Nephron (organoid): ENCODE measurements at regions not wholly inside any gene's neighbourhood (a gene's known extent, or its start where the extent isn't known, plus 50 kb on each side); places are given as distances from the start of the nearest gene placed in this dataset.
A peak's percentile ranks its signal among the peaks of the same experiment; 100 is the strongest.

ENCODE experiments used
- H3K27ac Mint-ChIP-seq, 3 experiments: 2 replicates each; pipeline ENCODE4 v1.8.0; 2020; ENCODE audit warnings: mixed read lengths in 3 of 3, mild to moderate bottlenecking in 2 of 3, moderate library complexity in 1 of 3
- H3K27me3 Mint-ChIP-seq: 2 replicates; pipeline ENCODE4 v1.8.0; 2021; ENCODE audit warnings: low read depth, mild to moderate bottlenecking, moderate library complexity, mixed read lengths
- H3K36me3 Mint-ChIP-seq: 2 replicates; pipeline ENCODE4 v1.8.0; 2020; ENCODE audit warnings: low read depth, mixed read lengths
- H3K4me1 Mint-ChIP-seq: 2 replicates; pipeline ENCODE4 v1.8.0; 2020; ENCODE audit warnings: mixed read lengths
- H3K4me3 Mint-ChIP-seq, 3 experiments: 2 replicates each; pipeline ENCODE4 v1.8.0; 2020; ENCODE audit warnings: mild to moderate bottlenecking in 3 of 3, mixed read lengths in 3 of 3, moderate library complexity in 2 of 3
- H3K9me3 Mint-ChIP-seq: 2 replicates; pipeline ENCODE4 v1.8.0; 2020; ENCODE audit warnings: mixed read lengths
- TF ChIP-seq, protein P1 (sequence below), 3 experiments: fragments of 200-600 bp; sonication (generic); IDR thresholded peaks; one replicate each; pipeline ENCODE4 v1.5.0; 2021; ENCODE audit warnings: antibody characterized with exemption in 3 of 3; ENCODE audit not compliant: unreplicated experiment in 3 of 3

DNA sequence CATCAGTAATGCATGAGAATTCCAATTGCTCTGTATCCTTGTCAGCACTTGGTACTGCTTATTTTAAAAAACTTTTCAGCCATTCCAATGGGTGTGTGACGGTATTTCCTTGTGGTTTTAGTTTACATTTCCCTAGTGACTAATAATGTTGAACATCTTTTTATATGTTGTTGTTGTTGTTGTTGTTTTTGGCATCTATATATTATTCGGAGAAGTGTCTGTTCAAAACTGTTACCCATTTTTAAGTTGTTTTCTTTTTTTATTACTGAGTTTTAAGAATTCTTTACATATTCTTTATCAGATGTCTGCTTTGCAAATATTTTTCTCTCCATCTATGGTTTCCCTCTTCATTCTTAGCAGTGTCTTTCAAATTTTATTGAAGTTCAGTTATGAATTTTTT, 231.1 kb upstream of the POU3F1 start:
- TF ChIP-seq, protein P1, sequence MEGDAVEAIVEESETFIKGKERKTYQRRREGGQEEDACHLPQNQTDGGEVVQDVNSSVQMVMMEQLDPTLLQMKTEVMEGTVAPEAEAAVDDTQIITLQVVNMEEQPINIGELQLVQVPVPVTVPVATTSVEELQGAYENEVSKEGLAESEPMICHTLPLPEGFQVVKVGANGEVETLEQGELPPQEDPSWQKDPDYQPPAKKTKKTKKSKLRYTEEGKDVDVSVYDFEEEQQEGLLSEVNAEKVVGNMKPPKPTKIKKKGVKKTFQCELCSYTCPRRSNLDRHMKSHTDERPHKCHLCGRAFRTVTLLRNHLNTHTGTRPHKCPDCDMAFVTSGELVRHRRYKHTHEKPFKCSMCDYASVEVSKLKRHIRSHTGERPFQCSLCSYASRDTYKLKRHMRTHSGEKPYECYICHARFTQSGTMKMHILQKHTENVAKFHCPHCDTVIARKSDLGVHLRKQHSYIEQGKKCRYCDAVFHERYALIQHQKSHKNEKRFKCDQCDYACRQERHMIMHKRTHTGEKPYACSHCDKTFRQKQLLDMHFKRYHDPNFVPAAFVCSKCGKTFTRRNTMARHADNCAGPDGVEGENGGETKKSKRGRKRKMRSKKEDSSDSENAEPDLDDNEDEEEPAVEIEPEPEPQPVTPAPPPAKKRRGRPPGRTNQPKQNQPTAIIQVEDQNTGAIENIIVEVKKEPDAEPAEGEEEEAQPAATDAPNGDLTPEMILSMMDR (IDR thresholded peaks at IDR 0.05; ENCODE audit: unreplicated experiment in 3 of 3) = no peak
- Mint-ChIP-seq H3K4me1 (peaks cover 7% of the 10 kb centered on the region), H3K9me3 (peaks cover 26% of the 10 kb centered on the region), H3K4me3 (no peak overlapping the region), H3K27ac (no peak overlapping the region), H3K36me3 (peaks cover 3% of the 10 kb centered on the region), H3K27me3 (peaks cover 19% of the 10 kb centered on the region)

DNA sequence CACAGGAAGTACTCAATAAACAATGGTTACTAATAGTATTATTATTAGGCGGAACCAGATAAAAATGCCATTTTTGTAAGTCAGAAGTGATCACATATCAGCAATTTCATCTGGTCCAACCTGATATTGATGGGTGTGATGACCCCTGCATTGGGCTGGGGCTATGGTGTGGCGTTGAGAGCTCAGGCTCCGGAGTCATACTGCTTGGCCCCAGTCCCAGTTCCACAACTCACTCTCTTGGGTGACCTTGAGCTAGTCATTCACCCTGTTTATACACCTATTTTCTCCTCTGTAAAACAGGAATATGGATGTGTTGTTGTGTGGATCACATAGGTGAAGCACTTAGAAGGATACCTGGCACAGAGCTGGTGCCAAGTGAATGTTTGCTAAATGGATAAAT, 229.4 kb upstream of the POU3F1 start:
- H3K27ac Mint-ChIP-seq = no peak overlapping the region
- peaks cover 29% of the 10 kb centered on the region for H3K27me3 Mint-ChIP-seq
- H3K4me3 Mint-ChIP-seq = no peak overlapping the region
- TF ChIP-seq, protein P1 (IDR thresholded peaks at IDR 0.05; ENCODE audit: unreplicated experiment in 3 of 3) = no peak
- H3K9me3 Mint-ChIP-seq = peaks cover 26% of the 10 kb centered on the region
- peaks cover 11% of the 10 kb centered on the region for H3K4me1 Mint-ChIP-seq
- peaks cover 3% of the 10 kb centered on the region for H3K36me3 Mint-ChIP-seq

DNA sequence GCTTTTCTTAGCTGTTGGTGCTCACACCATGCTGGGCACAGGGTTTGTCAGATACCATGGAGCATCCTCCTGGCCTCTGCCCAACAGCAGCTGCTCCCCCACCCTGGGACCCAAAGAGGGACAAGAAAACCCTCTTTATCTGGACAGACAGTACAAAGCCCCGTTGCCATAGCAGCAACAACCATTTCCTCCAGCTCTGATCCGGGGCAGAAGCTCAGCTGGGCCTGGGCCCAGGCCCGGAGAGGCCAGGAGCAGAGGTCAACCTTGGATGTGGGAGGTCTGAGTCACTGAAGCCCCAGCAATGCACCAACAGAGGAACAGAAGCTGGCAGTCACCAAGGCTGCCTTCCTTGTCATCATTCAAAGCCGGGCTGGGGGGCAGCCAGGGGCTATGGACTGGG, 228.4 kb upstream of the POU3F1 start:
- peaks cover 39% of the 10 kb centered on the region for H3K27me3 Mint-ChIP-seq
- H3K36me3 Mint-ChIP-seq = peaks cover 3% of the 10 kb centered on the region
- peaks cover 13% of the 10 kb centered on the region for H3K4me1 Mint-ChIP-seq
- no peak overlapping the region for H3K27ac Mint-ChIP-seq
- peaks cover 22% of the 10 kb centered on the region for H3K9me3 Mint-ChIP-seq
- TF ChIP-seq, protein P1 (IDR thresholded peaks at IDR 0.05; ENCODE audit: unreplicated experiment in 3 of 3) = no peak
- no peak overlapping the region for H3K4me3 Mint-ChIP-seq

DNA sequence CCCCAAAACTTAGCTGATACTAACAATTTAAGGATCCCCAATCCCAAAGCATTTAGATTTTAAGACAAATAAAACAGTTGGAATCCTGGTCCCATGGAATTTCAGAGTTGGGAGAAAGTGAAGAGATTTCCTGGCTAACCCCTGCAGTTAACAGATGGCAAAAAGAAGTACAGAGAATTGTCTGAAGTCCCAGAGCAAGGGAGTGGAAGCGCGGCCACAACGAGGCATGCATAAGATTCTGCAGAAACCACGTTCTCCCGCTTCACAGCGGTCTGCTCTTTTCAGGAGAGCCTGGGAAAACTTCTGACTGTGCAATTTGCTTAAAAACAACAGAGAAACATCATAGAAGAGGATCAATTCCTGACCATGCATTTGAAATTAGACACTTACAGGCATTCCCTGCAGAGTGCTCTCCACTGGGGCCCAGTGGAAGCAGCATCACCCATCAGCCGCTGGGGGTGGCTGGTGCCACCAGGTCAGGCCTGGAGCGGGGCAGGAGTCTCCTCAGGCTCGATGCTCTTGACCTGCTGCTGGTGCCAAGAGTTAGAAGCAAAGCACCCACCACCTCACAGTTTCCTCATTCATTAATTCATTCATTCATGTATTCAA, 226.7 kb upstream of the POU3F1 start:
- Mint-ChIP-seq H3K36me3 (no peaks in the 10 kb centered on the region), H3K4me3 (no peak overlapping the region), H3K4me1 (peaks cover 22% of the 10 kb centered on the region), H3K27ac (peak overlapping the region in 1 of 3 experiments; percentile 28), H3K27me3 (peaks cover 49% of the 10 kb centered on the region), H3K9me3 (peaks cover 11% of the 10 kb centered on the region)
- TF ChIP-seq, protein P1 (IDR thresholded peaks at IDR 0.05; ENCODE audit: unreplicated experiment in 3 of 3) = no peak

DNA sequence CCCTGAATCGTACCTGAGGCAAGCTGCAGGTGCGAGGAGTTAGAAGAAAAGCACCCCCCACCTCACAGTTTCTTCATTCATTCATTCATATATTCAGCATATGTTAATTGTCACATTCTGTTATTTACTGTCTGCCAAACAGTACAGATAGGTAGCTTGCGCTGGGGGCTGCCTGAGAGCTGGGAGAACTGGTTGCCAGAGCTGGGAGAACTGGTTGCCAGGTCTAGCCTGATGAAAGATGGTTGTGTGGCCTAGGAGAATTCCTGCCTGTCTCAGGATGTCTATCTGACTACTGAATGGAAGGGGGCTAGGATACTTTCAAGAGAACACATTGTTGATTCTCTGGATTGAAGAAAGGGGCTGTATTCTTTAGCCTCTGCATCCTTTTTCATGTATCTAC, 225.9 kb upstream of the POU3F1 start:
- peaks cover 56% of the 10 kb centered on the region for H3K27me3 Mint-ChIP-seq
- no peaks in the 10 kb centered on the region for H3K36me3 Mint-ChIP-seq
- H3K9me3 Mint-ChIP-seq = peaks cover 5% of the 10 kb centered on the region
- no peak overlapping the region for H3K4me3 Mint-ChIP-seq
- H3K27ac Mint-ChIP-seq = no peak overlapping the region
- TF ChIP-seq, protein P1 (IDR thresholded peaks at IDR 0.05; ENCODE audit: unreplicated experiment in 3 of 3) = no peak
- H3K4me1 Mint-ChIP-seq = peaks cover 22% of the 10 kb centered on the region
